ENCODE measurements at regions not wholly inside any gene's neighbourhood (a gene's known extent, or its start where the extent isn't known, plus 50 kb on each side); places are given as distances from the start of the nearest gene placed in this dataset.
A peak's percentile ranks its signal among the peaks of the same experiment; 100 is the strongest.

- Histone ChIP-seq H3K4me1 (ENCODE audit: control insufficient read depth in 4 of 4, insufficient read depth in 4 of 4, low read length in 3 of 4) (no peaks in the 10 kb centered on the region), H3K36me3 (ENCODE audit: control insufficient read depth in 4 of 4, insufficient read depth in 3 of 4, low read depth in 1 of 4, low read length in 3 of 4) (no peaks in the 10 kb centered on the region), H3K9ac (ENCODE audit: low read depth in 1 of 2, low read length in 2 of 2) (no peak overlapping the region), H3K9me3 (ENCODE audit: control insufficient read depth in 4 of 4, low read length in 3 of 4) (peaks cover 0 to 27% (median 14%) of the 10 kb centered on the region in 4 donors), H3K27me3 (ENCODE audit: control insufficient read depth in 4 of 4, insufficient read depth in 4 of 4, low read length in 3 of 4) (no peaks in the 10 kb centered on the region), H3K4me3 (ENCODE audit: low read depth in 1 of 3, low read length in 3 of 3) (no peak overlapping the region), H3K27ac (ENCODE audit: low read depth in 1 of 2, low read length in 2 of 2) (no peak overlapping the region)
- TF ChIP-seq HNF4G (IDR thresholded peaks at IDR 0.05) (no peak), FOXA1 (IDR thresholded peaks at IDR 0.05) (no peak), ZBTB33 (IDR thresholded peaks at IDR 0.05) (no peak), JUND (IDR thresholded peaks at IDR 0.05) (no peak), NR2F2 (IDR thresholded peaks at IDR 0.05) (no peak), TAF1 (conservative IDR thresholded peaks at IDR 0.05) (no peak), SP1 (IDR thresholded peaks at IDR 0.05) (no peak), HNF4A (conservative IDR thresholded peaks at IDR 0.05) (no peak), FOXA2 (IDR thresholded peaks at IDR 0.05) (no peak), MAX (IDR thresholded peaks at IDR 0.05) (no peak), CTCF (IDR thresholded peaks at IDR 0.05; ENCODE audit: low read depth, low read length, missing input control) (no peak), RAD21 (IDR thresholded peaks at IDR 0.05) (no peak)
- 55% methylated on average over 39 of the region's 39 CpGs for WGBS
- DNase-seq (ENCODE audit: low spot score): no peak
Observed at GRCh38 chr12:34363050-34363673, 340.9 kb downstream of the ALG10 start.

- Histone ChIP-seq H3K36me3 (ENCODE audit: control insufficient read depth in 4 of 4, insufficient read depth in 3 of 4, low read depth in 1 of 4, low read length in 3 of 4) (no peaks in the 10 kb centered on the region), H3K9ac (ENCODE audit: low read depth in 1 of 2, low read length in 2 of 2) (no peak overlapping the region), H3K4me1 (ENCODE audit: control insufficient read depth in 4 of 4, insufficient read depth in 4 of 4, low read length in 3 of 4) (no peaks in the 10 kb centered on the region), H3K27ac (ENCODE audit: low read depth in 1 of 2, low read length in 2 of 2) (no peak overlapping the region), H3K9me3 (ENCODE audit: control insufficient read depth in 4 of 4, low read length in 3 of 4) (peaks cover 5 to 42% (median 14%) of the 10 kb centered on the region in 4 donors), H3K4me3 (ENCODE audit: low read depth in 1 of 3, low read length in 3 of 3) (peak overlapping the region in 1 of 3 donors; percentile 11), H3K27me3 (ENCODE audit: control insufficient read depth in 4 of 4, insufficient read depth in 4 of 4, low read length in 3 of 4) (no peaks in the 10 kb centered on the region)
- DNase-seq (ENCODE audit: low spot score): no peak
- WGBS: 54% methylated on average over 15 of the region's 15 CpGs
- TF ChIP-seq NR2F2 (IDR thresholded peaks at IDR 0.05) (no peak), REST (IDR thresholded peaks at IDR 0.05) (no peak), TAF1 (conservative IDR thresholded peaks at IDR 0.05) (no peak), HNF4A (conservative IDR thresholded peaks at IDR 0.05) (no peak), YY1 (IDR thresholded peaks at IDR 0.05) (no peak)
Observed at GRCh38 chr12:34368079-34368478, 345.8 kb downstream of the ALG10 start.
